Breast epithelium (tissue), 4 donors: ENCODE measurements at regions not wholly inside any gene's neighbourhood (a gene's known extent, or its start where the extent isn't known, plus 50 kb on each side); places are given as distances from the start of the nearest gene placed in this dataset.
A peak's percentile ranks its signal among the peaks of the same experiment; 100 is the strongest.

Experiments used
- DNase-seq, 2 donors: peaks; one replicate each; pipeline ENCODE4 v3.0.0-alpha.2; 2019; ENCODE audit warnings: low spot score in 2 of 2
- H3K27ac ChIP-seq, 2 donors: fragments of 200-600 bp; sonication (generic) in 1 of 2; one replicate each; pipeline ENCODE4 v1.5.1; 2016 to 2019; ENCODE audit warnings: mild to moderate bottlenecking in 1 of 2
- H3K27me3 ChIP-seq, 2 donors: fragments of 200-600 bp; sonication (generic) in 1 of 2; one replicate each; pipeline versions ENCODE4 v1.5.1 to v1.6.0; 2017 to 2019; ENCODE audit warnings: control low read depth in 1 of 2, mild to moderate bottlenecking in 1 of 2
- H3K36me3 ChIP-seq: fragments of 200-600 bp; one replicate; pipeline ENCODE4 v1.5.1; 2019
- H3K4me1 ChIP-seq, 2 donors: fragments of 200-600 bp; sonication (generic); one replicate each; pipeline ENCODE4 v1.5.1; 2016 to 2019; ENCODE audit warnings: control low read depth in 1 of 2
- H3K4me3 ChIP-seq, 3 donors: fragments of 200-600 bp; sonication (generic); 1 replicate in 2 of 3; 2 replicates in 1 of 3; pipeline ENCODE4 v1.5.1; 2016 to 2019; ENCODE audit warnings: mild to moderate bottlenecking in 3 of 3, moderate library complexity in 2 of 3
- H3K9me3 ChIP-seq, 2 donors: fragments of 200-600 bp; sonication (generic) in 1 of 2; one replicate each; pipeline ENCODE4 v1.5.1; 2016 to 2019; ENCODE audit warnings: control low read depth in 1 of 2
- POLR2A ChIP-seq: fragments of 450-650 bp; IDR thresholded peaks from one replicate; pipeline ENCODE4 v1.6.1; 2016; ENCODE audit warnings: antibody characterized with exemption, mild to moderate bottlenecking, moderate library complexity
- POLR2AphosphoS5 ChIP-seq, 3 donors: sonication (generic); formaldehyde crosslinking; IDR thresholded peaks; one replicate each; pipeline ENCODE4 v1.6.1; 2017; ENCODE audit warnings: antibody characterized with exemption in 3 of 3
- intact Hi-C: fragments of 100-400 bp; cut with DNase I; formaldehyde crosslinking; loops from one replicate; pipeline ENCODE4 v1.15.1; 2023; ENCODE audit warnings: low total_unique reads
- TF ChIP-seq, protein P1 (sequence below), 3 donors: fragments of 450-650 bp; IDR thresholded peaks; one replicate each; pipeline ENCODE4 v1.5.1; 2016 to 2017; ENCODE audit warnings: antibody characterized with exemption in 3 of 3, mild to moderate bottlenecking in 3 of 3, moderate library complexity in 3 of 3

GRCh38 chr9:108439947-108440346, 415.8 kb downstream of the ACTL7B start:
- H3K9me3 ChIP-seq = no peaks in the 10 kb centered on the region
- H3K4me3 ChIP-seq = no peak overlapping the region
- no peaks in the 10 kb centered on the region for H3K36me3 ChIP-seq
- TF ChIP-seq POLR2A = no peak
- TF ChIP-seq, protein P1, sequence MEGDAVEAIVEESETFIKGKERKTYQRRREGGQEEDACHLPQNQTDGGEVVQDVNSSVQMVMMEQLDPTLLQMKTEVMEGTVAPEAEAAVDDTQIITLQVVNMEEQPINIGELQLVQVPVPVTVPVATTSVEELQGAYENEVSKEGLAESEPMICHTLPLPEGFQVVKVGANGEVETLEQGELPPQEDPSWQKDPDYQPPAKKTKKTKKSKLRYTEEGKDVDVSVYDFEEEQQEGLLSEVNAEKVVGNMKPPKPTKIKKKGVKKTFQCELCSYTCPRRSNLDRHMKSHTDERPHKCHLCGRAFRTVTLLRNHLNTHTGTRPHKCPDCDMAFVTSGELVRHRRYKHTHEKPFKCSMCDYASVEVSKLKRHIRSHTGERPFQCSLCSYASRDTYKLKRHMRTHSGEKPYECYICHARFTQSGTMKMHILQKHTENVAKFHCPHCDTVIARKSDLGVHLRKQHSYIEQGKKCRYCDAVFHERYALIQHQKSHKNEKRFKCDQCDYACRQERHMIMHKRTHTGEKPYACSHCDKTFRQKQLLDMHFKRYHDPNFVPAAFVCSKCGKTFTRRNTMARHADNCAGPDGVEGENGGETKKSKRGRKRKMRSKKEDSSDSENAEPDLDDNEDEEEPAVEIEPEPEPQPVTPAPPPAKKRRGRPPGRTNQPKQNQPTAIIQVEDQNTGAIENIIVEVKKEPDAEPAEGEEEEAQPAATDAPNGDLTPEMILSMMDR (IDR thresholded peaks at IDR 0.05) = no peak
- no peak for TF ChIP-seq POLR2AphosphoS5 (IDR thresholded peaks at IDR 0.05)
- H3K27ac ChIP-seq = peak overlapping the region; percentile 33 to 56
- H3K4me1 ChIP-seq = peaks cover 3 to 6% of the 10 kb centered on the region in 2 donors
- intact Hi-C loops = no loop called here
- DNase-seq = no peak
- no peaks in the 10 kb centered on the region for H3K27me3 ChIP-seq

DNA sequence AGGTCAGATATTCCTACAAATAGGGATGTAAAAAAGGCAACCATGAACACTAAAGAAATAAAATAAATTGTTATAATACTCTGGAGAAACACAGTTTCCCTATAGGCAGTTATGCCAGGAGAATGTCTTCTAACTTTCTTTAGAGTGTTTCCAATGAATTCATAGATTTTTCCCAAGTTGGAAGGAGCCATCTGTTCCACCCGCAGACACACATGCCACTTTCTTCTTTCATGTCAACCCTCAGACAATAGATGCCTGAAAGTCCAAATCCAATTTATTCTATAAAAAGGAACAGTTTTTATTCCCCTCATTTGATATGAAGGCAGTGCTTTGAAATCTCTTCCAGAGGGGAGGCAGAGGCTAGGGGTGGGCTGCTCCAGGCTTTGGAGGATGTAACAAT, 418.1 kb downstream of the ACTL7B start:
- intact Hi-C loops = no loop called here
- Histone ChIP-seq H3K9me3 (no peaks in the 10 kb centered on the region), H3K4me3 (no peak overlapping the region), H3K36me3 (no peaks in the 10 kb centered on the region), H3K4me1 (no peaks in the 10 kb centered on the region), H3K27me3 (no peaks in the 10 kb centered on the region), H3K27ac (no peak overlapping the region)
- TF ChIP-seq POLR2A (no peak), POLR2AphosphoS5 (IDR thresholded peaks at IDR 0.05) (no peak)
- TF ChIP-seq, protein P1 (IDR thresholded peaks at IDR 0.05) = no peak
- DNase-seq = no peak

- TF ChIP-seq, protein P1 (IDR thresholded peaks at IDR 0.05) = no peak
- TF ChIP-seq POLR2AphosphoS5 (IDR thresholded peaks at IDR 0.05) (no peak), POLR2A (no peak)
- H3K27ac ChIP-seq = no peak overlapping the region
- H3K27me3 ChIP-seq = no peaks in the 10 kb centered on the region
- intact Hi-C loops = no loop called here
- H3K9me3 ChIP-seq = peaks cover 0 to 3% of the 10 kb centered on the region in 2 donors
- no peaks in the 10 kb centered on the region for H3K36me3 ChIP-seq
- DNase-seq = no peak
- H3K4me3 ChIP-seq = no peak overlapping the region
- H3K4me1 ChIP-seq = no peaks in the 10 kb centered on the region
Measured at GRCh38 chr9:108436448-108436847, 419.3 kb downstream of the ACTL7B start.

GRCh38 chr9:108434502-108434901, 421.3 kb downstream of the ACTL7B start:
- Histone ChIP-seq H3K4me3 (no peak overlapping the region), H3K4me1 (no peaks in the 10 kb centered on the region), H3K27ac (no peak overlapping the region), H3K27me3 (no peaks in the 10 kb centered on the region), H3K9me3 (peaks cover 0 to 17% of the 10 kb centered on the region in 2 donors), H3K36me3 (no peaks in the 10 kb centered on the region)
- no peak for DNase-seq
- TF ChIP-seq POLR2AphosphoS5 (IDR thresholded peaks at IDR 0.05) (no peak), POLR2A (no peak)
- TF ChIP-seq, protein P1 (IDR thresholded peaks at IDR 0.05) = no peak
- intact Hi-C loops = no loop called here

- DNase-seq = no peak
- H3K36me3 ChIP-seq = no peaks in the 10 kb centered on the region
- TF ChIP-seq POLR2AphosphoS5 (IDR thresholded peaks at IDR 0.05) (no peak), POLR2A (no peak)
- TF ChIP-seq, protein P1 (IDR thresholded peaks at IDR 0.05) = no peak
Measured at GRCh38 chr9:108434036-108434435, 421.8 kb downstream of the ACTL7B start.

More at GRCh38 chr9:108434036-108434435, 421.8 kb downstream of the ACTL7B start:
- Histone ChIP-seq H3K27me3 (no peaks in the 10 kb centered on the region), H3K27ac (no peak overlapping the region), H3K9me3 (peaks cover 0 to 17% of the 10 kb centered on the region in 2 donors), H3K4me3 (no peak overlapping the region), H3K4me1 (no peaks in the 10 kb centered on the region)
- intact Hi-C loops = no loop called here
